Endothelial cell (in vitro differentiated cells): ENCODE measurements at regions not wholly inside any gene's neighbourhood (a gene's known extent, or its start where the extent isn't known, plus 50 kb on each side); places are given as distances from the start of the nearest gene placed in this dataset.

Experiments used
- DNase-seq: peaks from one replicate; pipeline ENCODE4 v3.0.0; 2021; ENCODE audit warnings: low spot score
- H3K27ac Mint-ChIP-seq: one replicate; pipeline ENCODE4 v1.8.0; 2021; ENCODE audit warnings: mixed read lengths, inconsistent platforms; ENCODE audit not compliant: unreplicated experiment
- H3K27me3 Mint-ChIP-seq: one replicate; pipeline ENCODE4 v1.8.0; 2021; ENCODE audit warnings: mild to moderate bottlenecking, moderate library complexity, mixed read lengths, inconsistent platforms; ENCODE audit not compliant: unreplicated experiment
- H3K36me3 Mint-ChIP-seq: one replicate; pipeline ENCODE4 v1.8.0; 2021; ENCODE audit warnings: mild to moderate bottlenecking, low read depth, mixed read lengths, inconsistent platforms; ENCODE audit not compliant: unreplicated experiment
- H3K4me1 Mint-ChIP-seq: one replicate; pipeline ENCODE4 v1.8.0; 2021; ENCODE audit warnings: mild to moderate bottlenecking, mixed read lengths, inconsistent platforms; ENCODE audit not compliant: unreplicated experiment
- H3K4me3 Mint-ChIP-seq: one replicate; pipeline ENCODE4 v1.8.0; 2021; ENCODE audit warnings: mild to moderate bottlenecking, mixed read lengths, inconsistent platforms; ENCODE audit not compliant: unreplicated experiment
- H3K9me3 Mint-ChIP-seq: one replicate; pipeline ENCODE4 v1.8.0; 2021; ENCODE audit warnings: mixed read lengths, inconsistent platforms; ENCODE audit not compliant: unreplicated experiment
- CTCF ChIP-seq: fragments of 200-600 bp; sonication (generic); IDR thresholded peaks from one replicate; pipeline ENCODE4 v1.5.0; 2021; ENCODE audit warnings: antibody characterized with exemption; ENCODE audit not compliant: unreplicated experiment

DNA sequence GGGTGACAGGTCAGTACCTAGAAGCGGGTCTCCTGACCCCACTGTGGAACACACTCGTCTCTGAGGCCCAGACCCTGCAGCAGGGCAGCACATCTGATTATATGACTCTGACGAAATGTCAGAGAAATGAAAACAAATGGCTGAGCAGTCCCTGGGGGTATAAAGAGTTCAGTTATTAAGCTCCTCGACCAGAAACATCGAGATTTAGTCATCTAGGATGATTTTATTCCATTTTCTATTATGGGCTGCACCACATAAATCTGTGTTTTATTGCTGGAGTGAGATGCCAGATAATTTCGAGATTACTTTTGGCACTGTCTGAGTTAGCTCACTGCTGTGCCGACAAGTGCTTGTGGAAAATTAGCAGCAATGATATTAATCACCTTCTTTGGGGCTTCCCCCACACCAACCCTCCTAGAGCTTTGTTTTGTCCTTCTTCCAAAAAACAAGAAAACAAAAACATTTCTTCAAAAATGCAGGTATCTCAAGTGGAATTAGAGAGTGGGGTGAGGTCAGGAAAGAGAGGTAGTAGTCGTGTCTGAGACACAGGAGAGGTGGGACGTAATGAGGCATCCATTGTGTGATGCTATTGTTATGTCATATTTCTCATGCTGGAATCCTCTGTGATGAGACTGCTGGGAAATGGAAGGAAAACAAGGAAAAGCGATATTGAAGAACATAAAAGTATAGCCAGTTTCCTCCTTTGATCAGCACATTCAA is 495.5 kb downstream of the DMAC1 start:
- peaks cover 8% of the 10 kb centered on the region for H3K4me1 Mint-ChIP-seq
- no peak for TF ChIP-seq CTCF

GRCh38 chr9:7300484-7300883 is 499.1 kb downstream of the DMAC1 start:
- no peak overlapping the region for H3K27ac Mint-ChIP-seq
- DNase-seq: no peak

More for the DNA sequence above, 495.5 kb downstream of the DMAC1 start:
- no peak overlapping the region for H3K27ac Mint-ChIP-seq
- H3K9me3 Mint-ChIP-seq: no peaks in the 10 kb centered on the region
- no peak for DNase-seq
- peaks cover 2% of the 10 kb centered on the region for H3K27me3 Mint-ChIP-seq
- H3K4me3 Mint-ChIP-seq: no peak overlapping the region
- peaks cover 3% of the 10 kb centered on the region for H3K36me3 Mint-ChIP-seq

DNA sequence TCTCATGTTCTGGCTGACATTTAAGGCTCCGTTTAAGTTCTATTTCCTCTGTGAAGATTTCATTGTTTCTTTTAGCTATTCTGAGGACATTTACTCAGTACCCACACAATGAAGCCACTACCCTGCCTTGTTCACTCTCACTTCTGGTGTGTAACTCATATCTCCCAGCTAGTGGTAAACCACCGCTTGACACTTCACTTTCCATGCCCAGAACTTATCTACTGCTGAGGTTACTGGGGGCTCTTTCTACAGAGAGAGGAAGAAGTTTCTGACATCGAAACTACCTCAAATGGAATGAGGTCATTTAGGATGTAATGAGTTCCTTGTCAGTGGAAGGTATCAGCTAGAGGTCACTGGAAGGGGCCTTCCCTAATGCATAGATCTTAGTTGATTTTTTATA is 501.5 kb downstream of the DMAC1 start:
- Mint-ChIP-seq H3K27ac (no peak overlapping the region), H3K36me3 (no peaks in the 10 kb centered on the region), H3K4me3 (no peak overlapping the region), H3K9me3 (no peaks in the 10 kb centered on the region), H3K4me1 (peaks cover 8% of the 10 kb centered on the region), H3K27me3 (no peaks in the 10 kb centered on the region)
- TF ChIP-seq CTCF: no peak
- no peak for DNase-seq

More at GRCh38 chr9:7300484-7300883, 499.1 kb downstream of the DMAC1 start:
- no peak overlapping the region for H3K4me3 Mint-ChIP-seq
- peaks cover 6% of the 10 kb centered on the region for H3K4me1 Mint-ChIP-seq
- TF ChIP-seq CTCF: no peak
- H3K27me3 Mint-ChIP-seq: no peaks in the 10 kb centered on the region
- H3K36me3 Mint-ChIP-seq: no peaks in the 10 kb centered on the region
- no peaks in the 10 kb centered on the region for H3K9me3 Mint-ChIP-seq

DNA sequence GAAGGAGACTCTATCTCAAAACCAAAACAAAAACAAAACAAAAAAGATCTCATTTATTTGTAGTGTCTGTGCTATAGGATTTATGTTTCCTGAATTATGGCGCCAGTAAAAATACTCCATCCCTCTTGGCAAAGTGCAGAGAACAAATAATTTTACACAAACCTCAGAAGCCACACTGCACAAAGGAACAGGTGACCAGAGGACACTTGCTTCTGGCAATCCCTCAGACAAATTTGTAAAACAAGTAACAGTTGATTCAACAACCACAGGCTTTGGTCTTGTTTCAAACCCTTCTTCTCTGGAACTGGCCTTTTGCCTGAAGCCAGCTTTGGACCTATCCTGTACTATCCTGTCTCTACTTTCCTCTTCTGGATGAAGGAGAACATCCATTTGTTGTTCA is 502.1 kb downstream of the DMAC1 start:
- no peaks in the 10 kb centered on the region for H3K27me3 Mint-ChIP-seq
- H3K27ac Mint-ChIP-seq: no peak overlapping the region
- no peaks in the 10 kb centered on the region for H3K9me3 Mint-ChIP-seq
- no peak for DNase-seq
- H3K36me3 Mint-ChIP-seq: no peaks in the 10 kb centered on the region
- no peak for TF ChIP-seq CTCF
- no peak overlapping the region for H3K4me3 Mint-ChIP-seq
- peaks cover 10% of the 10 kb centered on the region for H3K4me1 Mint-ChIP-seq

DNA sequence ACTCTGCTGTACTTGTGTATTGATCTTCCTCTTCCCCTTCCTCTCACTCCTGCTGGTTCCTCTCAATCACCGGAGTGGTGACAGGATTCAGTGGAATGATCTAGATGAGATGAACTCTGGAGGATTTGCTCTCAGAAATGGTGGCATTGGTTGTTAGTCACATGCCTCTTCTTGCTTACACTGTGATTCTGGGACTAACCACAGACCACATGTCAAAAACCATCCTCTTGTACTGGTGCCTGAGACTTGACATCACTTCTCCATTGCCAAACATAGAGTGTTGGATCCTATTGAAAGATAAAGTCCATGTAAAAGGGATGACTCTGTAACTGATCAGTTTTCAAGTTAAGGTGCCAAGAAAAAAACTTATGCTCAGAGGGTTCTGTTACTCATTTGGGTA is 506.5 kb downstream of the DMAC1 start:
- TF ChIP-seq CTCF: no peak
- peaks cover 8% of the 10 kb centered on the region for H3K4me1 Mint-ChIP-seq
- H3K4me3 Mint-ChIP-seq: no peak overlapping the region
- H3K36me3 Mint-ChIP-seq: no peaks in the 10 kb centered on the region
- DNase-seq: no peak
- no peak overlapping the region for H3K27ac Mint-ChIP-seq
- no peaks in the 10 kb centered on the region for H3K27me3 Mint-ChIP-seq
- H3K9me3 Mint-ChIP-seq: no peaks in the 10 kb centered on the region
